ENCODE measurements at regions not wholly inside any gene's neighbourhood (a gene's known extent, or its start where the extent isn't known, plus 50 kb on each side); places are given as distances from the start of the nearest gene placed in this dataset.

GRCh38 chr2:118223511-118223991 is 135.3 kb downstream of the INSIG2 start:
- no peak for DNase-seq

- DNase-seq, result no peak
Measured at GRCh38 chr2:118222672-118223421, 134.6 kb downstream of the INSIG2 start.

- no peak for DNase-seq
Measured at GRCh38 chr2:118222273-118222594, 134.0 kb downstream of the INSIG2 start.

- DNase-seq, result peak; percentile 57
Measured at GRCh38 chr2:118221536-118222272, 133.4 kb downstream of the INSIG2 start.

GRCh38 chr2:118219611-118220010 is 131.3 kb downstream of the INSIG2 start:
- DNase-seq, result no peak

GRCh38 chr2:118216224-118216623 is 128.0 kb downstream of the INSIG2 start:
- DNase-seq, result no peak

GRCh38 chr2:118209727-118210126 is 121.5 kb downstream of the INSIG2 start:
- DNase-seq, result no peak

GRCh38 chr2:118207889-118208288 is 119.6 kb downstream of the INSIG2 start:
- no peak for DNase-seq

GRCh38 chr2:118202707-118203303 is 114.5 kb downstream of the INSIG2 start:
- DNase-seq, result peak; percentile 4

GRCh38 chr2:118198268-118198667 is 110.0 kb downstream of the INSIG2 start:
- DNase-seq, result no peak

GRCh38 chr2:118197011-118197675 is 108.9 kb downstream of the INSIG2 start:
- no peak for DNase-seq

GRCh38 chr2:118190474-118190873 is 102.2 kb downstream of the INSIG2 start:
- DNase-seq, result no peak

- no peak for DNase-seq
Measured at GRCh38 chr2:118186858-118187254, 98.6 kb downstream of the INSIG2 start.

- peak; percentile 21 for DNase-seq
Measured at GRCh38 chr2:118186110-118186857, 98.0 kb downstream of the INSIG2 start.

- DNase-seq, result peak; percentile 23
Measured at GRCh38 chr2:118185210-118186109, 97.2 kb downstream of the INSIG2 start.

GRCh38 chr2:118183381-118183780 is 95.1 kb downstream of the INSIG2 start:
- DNase-seq, result no peak

GRCh38 chr2:118179445-118179844 is 91.2 kb downstream of the INSIG2 start:
- no peak for DNase-seq

GRCh38 chr2:118177884-118178283 is 89.6 kb downstream of the INSIG2 start:
- DNase-seq, result no peak

GRCh38 chr2:118177318-118177717 is 89.0 kb downstream of the INSIG2 start:
- no peak for DNase-seq

- DNase-seq, result no peak
Measured at GRCh38 chr2:118176601-118177000, 88.3 kb downstream of the INSIG2 start.

- DNase-seq, result no peak
Measured at GRCh38 chr2:118171546-118171945, 83.3 kb downstream of the INSIG2 start.
